ENCODE measurements at regions not wholly inside any gene's neighbourhood (a gene's known extent, or its start where the extent isn't known, plus 50 kb on each side); places are given as distances from the start of the nearest gene placed in this dataset.
"Not testable (repeated sequence)": the region's sequence is repeated elsewhere in the genome, so short reads cannot be mapped to it uniquely, and the experiment has no call there.

DNA sequence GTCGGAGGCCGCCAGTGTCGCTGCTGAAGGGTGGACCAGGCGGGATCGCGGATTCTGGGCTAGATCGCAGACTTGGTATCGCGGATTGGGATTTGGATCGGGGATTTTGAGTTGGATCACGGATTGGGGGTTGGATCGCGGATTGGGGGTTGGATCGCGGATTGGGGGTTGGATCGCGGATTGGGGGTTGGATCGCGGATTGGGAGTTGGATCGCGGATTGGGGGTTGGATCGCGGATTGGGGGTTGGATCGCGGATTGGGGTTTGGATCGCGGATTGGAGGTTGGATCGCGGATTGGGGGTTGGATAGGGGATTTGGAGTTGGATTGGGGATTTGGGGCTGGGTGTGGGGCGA is 93.1 kb upstream of the THOC3 start:
- DNase-seq, result not testable (repeated sequence)

DNA sequence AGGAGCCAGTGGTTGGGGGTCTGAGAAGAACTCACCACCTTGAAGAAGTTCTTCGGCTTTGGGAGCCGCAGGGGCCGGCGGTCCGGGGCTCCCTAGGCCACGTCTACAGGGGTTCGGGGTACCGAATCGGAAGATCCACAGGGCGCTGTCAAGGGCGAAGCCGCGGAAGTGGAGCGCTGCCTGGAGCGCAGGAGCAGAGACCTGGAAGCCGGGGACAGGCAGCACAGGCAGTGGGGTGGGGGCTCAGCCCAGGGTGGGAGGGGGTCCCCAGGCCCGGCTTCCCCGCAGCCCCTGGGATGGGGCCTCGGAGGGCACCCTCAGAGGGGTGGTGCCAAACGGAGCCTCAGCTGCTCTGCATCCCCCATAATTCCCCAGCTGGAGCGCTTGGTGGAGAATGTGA is 93.5 kb upstream of the THOC3 start:
- not testable (repeated sequence) for DNase-seq

DNA sequence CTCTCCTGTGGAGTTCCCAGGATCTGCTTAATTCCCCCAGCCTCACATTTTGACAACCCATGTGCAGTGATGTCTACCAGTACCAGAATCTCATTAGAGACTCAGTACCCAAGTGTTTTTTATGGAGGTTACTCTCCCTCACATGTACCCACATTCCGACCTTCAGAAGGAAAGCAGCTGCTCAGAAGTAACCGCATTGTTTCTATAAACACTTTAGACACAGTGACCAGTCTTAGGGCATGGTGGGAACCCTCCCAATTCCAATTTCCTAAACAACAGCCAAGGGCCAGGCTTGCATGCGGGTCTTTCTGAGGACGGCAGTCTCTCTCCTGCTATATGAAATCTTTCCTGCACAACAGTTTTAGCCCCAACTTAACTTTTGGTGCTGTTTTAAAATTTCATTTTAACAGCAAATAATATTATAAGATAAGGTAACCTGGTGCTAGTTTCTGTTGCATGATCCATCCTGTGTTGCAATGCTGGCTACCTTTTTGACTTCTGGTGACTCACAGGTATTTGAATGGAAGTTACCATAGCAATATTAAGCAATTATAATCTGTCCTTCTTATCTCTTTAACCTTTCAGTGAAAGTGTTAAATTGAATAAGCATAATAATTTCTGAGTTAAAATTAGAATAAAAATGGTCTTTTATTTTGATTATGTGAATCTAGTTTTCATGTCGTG is 98.3 kb upstream of the THOC3 start:
- DNase-seq, result not testable (repeated sequence)

DNA sequence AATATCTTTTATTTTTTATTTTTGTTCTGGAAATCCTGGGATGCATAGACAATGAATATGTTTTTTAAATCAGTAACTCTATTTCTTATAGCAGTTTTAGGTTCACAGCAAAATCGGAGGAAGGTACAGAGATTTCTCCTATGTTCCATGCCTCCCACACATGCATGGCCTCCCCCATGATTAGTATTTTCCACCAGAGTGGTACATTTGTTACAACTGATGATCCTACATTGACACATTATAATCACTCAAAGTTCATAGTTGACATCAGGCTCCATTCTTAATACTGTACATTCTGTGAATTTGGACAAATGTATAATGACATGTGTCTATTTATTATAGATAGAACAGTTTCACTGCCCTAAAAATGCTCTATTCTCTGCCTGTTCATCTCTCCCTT is 99.0 kb upstream of the THOC3 start:
- not testable (repeated sequence) for DNase-seq

DNA sequence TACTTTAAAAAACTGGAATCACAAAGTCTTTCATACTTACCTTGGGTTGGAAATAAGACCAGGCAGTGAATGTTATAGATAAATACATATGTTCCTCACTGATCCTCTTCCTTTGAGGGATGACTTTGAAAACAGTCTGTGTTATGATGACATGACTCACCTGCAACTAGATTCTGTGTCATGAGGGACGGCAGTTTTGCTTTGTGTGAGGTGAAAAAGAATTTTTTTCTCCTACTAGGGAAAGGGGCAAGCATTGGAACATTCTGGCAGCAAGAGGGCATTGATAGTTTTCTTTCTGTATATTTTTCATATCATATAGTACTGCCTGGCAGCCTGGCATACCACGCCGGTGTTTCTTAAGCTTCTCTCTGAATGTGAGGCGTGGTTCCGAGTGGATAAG is 99.8 kb upstream of the THOC3 start:
- DNase-seq, result not testable (repeated sequence)

DNA sequence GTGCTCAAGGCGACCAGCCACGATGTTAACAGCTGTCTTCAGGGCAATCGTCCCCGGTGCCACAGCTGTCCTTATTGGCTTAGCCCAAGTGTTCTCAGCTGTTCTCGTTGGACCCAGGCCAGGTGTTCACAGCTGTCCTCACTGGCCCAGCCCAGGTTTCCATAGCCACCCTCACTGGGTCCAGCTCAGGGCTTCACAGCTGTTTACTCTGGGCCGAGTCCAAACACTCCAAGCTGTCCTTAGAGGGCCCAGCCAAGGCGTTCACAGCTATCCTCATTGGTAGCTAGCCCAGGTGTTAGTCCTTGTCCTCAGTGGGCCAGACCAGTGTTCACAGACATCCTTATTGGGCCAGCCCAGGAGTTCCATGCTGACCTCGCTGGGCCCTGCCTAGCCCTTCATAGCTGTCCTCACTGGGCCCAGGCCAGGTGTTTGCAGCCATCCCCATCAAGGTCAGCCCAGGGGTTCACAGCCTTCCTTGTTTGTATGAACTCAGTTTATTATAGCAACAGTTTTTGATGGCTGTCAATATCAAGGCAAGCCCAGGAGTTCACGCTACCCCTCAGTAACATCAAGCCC is 106.0 kb upstream of the THOC3 start:
- not testable (repeated sequence) for DNase-seq

DNA sequence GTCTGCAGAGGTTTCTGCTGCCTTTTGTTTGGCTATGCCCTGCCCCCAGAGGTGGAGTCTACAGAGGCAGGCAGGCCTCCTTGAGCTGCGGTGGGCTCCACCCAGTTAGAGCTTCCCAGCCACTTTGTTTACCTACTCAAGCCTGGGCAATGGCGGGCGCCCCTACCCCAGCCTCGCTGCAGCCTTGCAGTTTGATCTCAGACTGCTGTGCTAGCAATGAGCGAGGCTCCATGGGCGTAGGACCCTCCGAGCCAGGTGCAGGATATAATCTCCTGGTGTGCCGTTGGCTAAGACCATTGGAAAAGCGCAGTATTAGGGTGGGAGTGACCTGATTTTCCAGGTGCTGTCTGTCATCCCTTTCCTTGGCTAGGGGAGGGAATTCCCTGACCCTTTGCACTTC is 115.6 kb upstream of the THOC3 start:
- DNase-seq, result not testable (repeated sequence)

DNA sequence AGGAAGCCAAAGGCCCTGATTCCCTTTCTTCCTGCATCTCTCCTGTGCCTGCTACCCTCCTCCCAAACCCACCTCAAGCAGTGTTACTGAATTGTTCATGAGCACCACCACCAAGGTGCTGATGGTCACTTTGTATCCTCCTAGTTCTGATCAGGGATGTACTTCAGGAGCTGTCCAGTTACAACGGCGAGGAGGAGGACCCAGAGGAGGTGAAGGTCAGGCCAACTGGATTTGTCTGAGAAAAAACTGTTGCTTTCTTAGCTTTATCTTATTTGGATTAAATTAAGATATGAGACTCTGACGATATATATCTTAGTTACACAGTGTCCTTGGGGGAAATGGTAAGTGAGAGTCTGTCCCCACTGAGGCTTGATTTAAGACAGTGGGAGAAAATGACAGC is 135.0 kb upstream of the THOC3 start:
- DNase-seq, result not testable (repeated sequence)

DNA sequence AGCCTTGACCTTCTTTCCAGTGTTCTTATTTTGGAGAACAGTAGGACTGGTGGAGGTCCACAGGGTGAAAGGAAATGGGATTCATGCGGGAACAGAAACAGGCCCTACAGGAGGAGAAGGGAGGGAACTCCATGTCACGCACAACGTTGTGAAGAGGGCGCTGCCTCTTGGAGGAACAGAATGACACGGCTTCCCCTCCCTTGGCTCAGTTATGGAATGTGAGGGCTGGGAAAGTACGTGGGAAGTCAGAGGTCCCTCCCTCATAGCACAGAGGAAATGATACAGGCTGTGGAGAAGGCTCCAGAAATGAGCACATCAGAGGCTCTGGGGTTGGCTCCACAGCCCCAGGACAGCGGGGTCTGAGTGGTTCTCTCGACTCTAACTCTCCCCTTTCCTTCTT is 125.3 kb upstream of the SIMC1 start:
- DNase-seq, result not testable (repeated sequence)

DNA sequence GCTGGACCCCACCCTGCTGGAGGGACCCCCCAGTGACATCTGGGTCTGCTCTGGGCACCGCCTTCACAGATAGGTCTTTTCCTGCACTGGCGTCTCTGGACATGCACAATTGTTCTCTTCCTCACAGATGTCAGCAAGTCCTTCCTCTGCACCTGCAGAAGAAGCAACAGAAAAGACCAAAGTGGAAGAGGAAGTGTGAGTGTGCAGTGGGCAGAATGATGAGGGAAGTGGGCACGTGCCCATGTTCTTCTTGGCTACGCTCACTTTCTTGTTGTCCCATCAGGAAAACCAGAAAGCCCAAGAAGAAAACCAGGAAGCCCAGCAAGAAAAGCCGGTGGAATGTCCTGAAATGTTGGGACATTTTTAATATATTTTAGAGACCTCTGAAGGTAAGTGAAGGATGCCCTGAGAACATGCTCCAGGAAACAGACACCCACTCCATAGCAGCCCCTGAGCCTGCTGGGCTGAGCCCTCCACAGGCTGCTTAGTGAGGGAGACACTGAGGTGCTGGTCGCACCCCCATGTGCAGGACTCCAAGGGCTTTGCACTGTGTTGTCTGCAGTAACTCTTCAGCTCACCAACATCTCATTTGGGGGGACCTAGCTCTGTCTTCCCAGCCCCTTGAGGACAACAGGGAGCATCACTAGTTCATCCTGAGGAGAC is 124.4 kb upstream of the SIMC1 start:
- DNase-seq, result not testable (repeated sequence)

DNA sequence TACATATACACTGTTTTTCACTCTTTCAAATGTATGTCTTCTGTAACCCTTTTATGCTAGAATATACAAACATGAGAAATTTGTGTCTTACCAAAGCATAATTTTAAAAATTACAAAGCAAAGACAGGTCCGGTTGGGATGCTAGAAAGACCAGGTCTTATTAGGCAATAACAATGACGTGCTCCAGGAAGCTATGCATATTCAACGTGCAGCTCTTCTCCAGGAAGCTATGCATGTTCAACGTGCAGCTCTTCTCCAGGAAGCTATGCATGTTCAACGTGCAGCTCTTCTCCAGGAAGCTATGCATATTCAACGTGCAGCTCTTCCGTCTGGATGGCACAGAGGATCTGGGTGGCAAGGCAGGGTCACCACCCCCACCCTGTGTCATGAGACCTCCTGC is 123.4 kb upstream of the SIMC1 start:
- not testable (repeated sequence) for DNase-seq

DNA sequence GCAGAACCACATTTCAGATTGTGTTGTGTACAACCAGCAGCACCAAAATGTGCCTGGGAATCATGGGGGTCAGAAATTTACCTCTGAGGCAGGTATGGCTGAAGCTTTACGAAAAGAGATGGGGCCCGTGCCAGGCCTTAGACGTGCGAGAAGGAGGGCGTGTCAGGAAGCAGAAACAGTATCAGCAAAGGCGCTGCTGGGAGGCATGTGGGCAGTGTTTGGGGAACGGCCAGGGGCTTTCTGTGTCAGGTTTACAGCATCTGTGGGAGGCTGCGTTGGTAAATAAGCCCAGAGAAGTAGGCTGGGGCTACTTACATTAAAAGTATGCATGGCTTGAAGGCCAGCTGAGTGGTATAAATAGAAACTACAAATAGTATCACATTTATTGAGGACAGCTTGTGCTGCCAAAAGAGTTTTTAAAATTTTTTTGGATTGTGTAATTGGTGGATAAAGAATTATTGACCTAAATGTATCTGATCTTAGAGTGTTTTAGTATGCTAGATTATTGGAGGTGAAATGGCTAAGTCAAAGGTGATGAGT is 120.5 kb upstream of the SIMC1 start:
- not testable (repeated sequence) for DNase-seq

DNA sequence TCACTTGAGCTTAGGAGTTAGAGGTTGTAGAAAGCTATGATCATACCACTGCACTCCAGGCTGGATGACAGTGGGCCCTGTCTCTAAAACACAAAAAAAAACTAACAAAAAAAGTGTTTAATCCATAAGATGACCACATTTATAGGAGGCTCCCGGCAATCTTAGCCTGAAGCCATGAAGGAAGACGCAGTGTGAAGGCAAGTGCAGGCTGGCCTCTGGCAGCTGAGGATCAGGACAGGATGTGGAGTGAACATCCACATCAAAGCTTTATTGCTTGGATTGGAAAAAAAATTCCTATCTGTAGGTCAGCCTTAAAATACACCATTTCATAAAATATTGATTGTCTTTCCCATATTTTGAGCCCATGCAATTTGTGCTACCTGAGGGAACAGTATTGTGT is 115.9 kb upstream of the SIMC1 start:
- DNase-seq, result not testable (repeated sequence)

DNA sequence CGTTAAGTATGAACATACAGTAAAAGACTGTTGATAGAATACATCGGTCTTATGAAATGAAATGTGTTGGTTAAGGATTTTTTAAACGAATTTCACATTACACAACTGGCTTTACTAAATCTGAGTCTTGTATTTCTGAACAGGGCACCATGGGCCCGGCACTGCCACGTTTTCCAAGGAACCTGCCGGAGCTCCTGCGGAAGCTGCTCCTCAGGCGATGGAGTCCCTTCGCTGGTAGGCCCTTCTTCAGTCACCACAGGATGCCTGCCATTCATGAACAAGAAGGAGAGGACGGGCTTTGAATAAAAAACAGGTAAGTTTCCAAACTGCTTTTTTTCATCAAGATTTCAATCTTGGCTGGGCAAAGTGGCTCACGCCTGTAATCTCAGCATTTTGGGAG is 114.1 kb upstream of the SIMC1 start:
- DNase-seq, result not testable (repeated sequence)

DNA sequence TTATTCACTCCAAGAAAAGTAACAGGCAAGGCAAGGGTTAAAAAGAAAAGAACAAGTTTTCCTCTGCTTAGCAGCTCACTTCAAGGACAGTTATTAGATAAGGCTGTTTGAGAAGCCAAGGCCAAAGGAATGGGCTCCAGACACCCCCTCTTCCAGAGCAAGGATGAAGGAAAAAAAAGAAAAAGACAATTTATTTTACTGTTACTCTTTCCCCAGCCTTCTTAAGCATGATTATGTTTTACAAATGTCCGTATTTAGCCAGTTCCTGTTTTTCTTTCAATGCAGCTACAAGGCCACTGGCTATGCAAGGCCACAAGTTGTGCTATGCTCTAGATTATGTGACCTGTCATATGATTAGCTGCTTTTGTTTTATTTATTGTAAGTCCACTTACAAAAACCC is 106.5 kb upstream of the SIMC1 start:
- no peak for DNase-seq

DNA sequence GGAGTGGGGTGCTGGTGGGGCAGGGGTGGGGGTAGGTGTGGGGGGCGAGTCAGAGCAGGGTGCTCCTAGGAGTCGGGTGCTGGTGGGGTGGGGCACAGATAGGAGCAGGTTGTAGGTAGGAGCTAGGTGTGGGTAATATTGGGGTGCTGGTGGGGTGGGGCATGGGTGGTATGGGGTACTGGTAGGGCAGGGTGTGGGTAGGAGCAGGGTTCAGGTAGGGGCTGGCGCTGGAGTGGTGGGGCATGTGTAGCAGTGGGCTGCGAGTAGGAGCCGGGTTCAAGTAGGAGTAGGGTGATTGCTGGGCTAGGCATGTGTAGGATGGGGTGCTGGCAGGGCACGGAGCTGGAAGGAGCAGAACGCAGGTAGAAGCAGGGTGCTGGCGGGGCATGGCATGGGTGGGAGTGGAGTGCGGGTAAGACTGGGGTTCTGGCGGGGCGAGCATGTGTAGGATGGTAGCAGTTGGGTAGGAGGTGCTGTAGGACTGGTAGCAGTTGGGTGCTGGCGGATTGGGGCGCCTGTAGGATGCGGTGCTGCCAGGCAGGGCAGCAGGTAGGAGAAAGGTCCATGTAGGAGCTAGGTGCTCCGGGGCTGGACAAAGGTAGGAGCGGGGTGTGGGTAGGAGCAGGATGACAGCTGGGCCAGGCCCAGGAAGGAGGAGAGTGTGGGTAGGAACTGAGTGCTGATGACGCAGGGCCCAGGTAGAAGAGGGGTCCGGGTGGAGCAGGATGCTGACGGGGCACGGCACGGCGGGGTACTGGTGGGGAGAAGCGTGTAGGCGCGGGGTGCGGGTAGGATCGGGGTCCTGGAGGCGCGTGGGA is 105.5 kb upstream of the SIMC1 start:
- DNase-seq, result no peak

DNA sequence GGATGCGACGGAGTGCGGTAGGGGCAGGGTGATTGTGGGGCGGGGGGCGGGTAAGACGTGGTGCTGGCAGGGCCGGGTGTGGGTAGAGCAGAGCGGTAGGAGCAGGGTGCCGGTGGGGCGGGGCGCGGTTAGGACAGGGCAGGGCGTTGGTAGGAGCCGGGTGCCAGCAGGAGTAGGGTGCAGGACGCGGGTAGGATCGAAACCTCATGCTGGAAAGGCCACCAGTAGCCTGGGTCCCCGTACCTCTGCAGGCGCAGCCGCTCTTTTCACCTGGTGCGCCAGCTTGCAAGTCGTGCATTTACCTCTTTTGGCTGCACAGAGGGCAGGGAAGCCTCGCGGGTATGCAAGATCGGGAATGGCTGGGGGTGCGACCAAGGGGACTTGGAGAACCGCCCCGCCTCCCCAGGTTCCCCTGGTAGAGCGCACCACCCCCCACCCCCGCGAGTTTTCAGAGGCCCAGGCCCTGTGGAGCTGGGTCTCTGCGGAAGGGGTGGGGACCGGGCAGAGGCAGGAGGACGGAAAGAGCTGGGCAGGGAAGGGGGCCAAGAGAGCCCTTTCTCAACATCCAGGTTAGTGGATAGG is 104.8 kb upstream of the SIMC1 start:
- DNase-seq, result no peak

DNA sequence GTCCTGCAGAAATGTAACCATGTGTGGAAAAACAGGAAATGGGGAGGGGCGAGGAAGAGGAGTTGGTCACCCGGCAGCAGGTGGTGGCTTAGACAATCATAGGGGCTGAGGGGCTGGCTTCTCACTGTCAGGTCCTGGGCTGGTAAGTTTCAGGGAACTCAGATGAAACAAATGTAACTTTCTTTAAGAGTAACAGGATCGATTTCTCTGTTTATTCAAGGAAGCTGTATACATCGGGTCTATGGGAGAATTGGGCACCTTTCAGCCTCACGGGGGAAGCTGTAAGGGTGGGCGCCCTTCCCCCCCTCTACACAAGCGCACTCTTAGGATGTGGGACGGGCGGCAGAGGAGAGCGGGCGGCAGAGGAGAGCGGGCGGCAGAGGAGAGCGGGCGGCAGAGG is 104.3 kb upstream of the SIMC1 start:
- DNase-seq, result no peak

DNA sequence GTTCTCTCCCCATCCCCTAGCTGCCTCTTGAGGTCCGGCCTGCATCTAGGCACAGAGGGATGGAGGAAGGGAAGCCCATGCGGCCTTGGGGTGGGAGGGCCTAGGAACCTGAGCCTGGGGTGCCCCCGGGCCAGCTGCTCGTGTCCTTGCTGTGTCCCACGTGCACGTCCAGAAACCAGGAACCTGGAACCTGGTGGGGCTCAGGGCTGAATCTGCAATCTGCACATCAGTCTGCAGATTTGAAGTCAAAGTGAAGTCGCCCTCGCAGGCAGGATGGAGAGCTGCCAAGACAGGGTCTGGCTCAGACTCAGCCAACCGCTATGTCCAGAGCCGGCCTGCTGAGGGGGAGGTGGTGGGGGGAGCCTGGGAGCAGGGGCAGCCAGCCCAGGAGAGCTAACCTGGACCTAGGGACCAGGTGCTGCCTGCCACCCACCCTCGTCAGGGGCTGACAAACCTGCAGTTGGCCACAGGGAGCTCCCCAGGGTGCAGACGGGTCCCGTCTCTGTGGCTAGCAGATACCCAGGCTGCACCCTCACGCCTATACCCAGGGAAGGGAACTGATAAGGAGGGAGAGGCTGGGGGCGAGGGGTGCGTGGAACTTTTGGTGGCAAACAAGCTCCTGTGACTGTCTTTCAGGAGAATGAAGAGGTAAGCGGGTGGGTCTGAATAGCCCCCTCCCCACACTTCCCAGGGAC is 103.5 kb upstream of the SIMC1 start:
- DNase-seq, result no peak

DNA sequence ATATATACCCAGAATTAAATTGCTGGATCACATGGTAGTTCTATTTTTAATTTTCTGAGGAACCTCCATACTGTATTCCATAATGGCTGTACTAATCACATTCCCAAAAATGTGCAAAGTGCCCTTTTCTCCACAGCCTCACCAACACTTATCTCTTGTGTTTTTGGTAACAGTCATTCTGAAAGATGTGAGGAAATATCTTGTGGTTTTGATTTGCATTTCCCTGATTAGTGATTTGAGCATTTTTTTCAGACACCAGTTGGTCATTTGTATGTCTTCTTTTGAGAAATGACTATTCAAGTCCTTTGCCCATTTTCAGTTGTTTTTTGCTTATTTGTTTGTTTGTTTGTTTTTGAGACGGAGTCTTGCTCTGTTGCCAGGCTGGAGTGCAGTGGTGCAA is 98.1 kb upstream of the SIMC1 start:
- not testable (repeated sequence) for DNase-seq

DNA sequence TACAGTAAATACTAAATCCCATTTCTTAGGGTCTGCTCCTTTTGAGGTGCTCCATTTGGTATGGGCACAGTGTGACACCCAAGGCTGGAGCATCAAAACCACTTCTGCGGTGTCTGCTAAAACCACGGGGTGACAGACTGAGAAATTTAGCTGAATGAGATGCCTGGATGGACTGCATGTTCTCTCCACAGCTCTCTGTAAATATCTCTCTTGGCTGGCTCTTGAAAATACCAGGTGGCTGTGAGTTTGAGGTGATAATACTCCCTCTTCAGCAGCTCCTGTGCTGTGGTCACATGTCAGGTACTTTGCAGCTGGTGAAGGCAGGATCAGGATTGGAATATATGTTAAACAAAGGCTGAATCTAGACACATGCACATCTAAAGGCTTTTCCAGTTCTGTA is 93.7 kb upstream of the SIMC1 start:
- peak; percentile 8 for DNase-seq

DNA sequence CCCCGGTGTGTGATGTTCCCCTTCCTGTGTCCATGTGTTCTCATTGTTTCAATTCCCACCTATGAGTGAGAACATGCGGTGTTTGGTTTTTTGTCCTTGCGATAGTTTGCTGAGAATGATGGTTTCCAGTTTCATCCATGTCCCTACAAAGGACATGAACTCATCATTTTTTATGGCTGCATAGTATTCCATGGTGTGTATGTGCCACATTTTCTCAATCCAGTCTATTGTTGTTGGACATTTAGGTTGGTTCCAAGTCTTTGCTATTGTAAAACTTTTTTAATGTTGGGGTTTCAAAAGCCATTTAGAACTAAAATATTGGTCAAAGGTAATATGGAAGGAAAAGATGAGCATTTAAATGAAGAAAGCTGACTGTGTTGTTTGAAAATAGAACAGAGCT is 88.3 kb upstream of the SIMC1 start:
- not testable (repeated sequence) for DNase-seq
